D721Med (cell line): ENCODE measurements at regions not wholly inside any gene's neighbourhood (a gene's known extent, or its start where the extent isn't known, plus 50 kb on each side); places are given as distances from the start of the nearest gene placed in this dataset.

Experiments
- DNase-seq: peaks from one replicate; pipeline ENCODE4 v3.0.0; 2011; ENCODE audit warnings: low spot score; ENCODE audit not compliant: insufficient read length
- FAIRE-seq: peaks from 2 replicates; lab custom pipeline; 2011; peaks lifted over from hg19 to GRCh38; lab: Jason Lieb, UNC
- TF ChIP-seq, protein P1 (sequence below): IDR thresholded peaks from 2 replicates; pipeline ENCODE4 v1.5.1; 2012; ENCODE audit warnings: mild to moderate bottlenecking, control low read depth; ENCODE audit not compliant: insufficient read depth; ENCODE audit errors: missing control alignments

- no peak for FAIRE-seq
- TF ChIP-seq, protein P1, sequence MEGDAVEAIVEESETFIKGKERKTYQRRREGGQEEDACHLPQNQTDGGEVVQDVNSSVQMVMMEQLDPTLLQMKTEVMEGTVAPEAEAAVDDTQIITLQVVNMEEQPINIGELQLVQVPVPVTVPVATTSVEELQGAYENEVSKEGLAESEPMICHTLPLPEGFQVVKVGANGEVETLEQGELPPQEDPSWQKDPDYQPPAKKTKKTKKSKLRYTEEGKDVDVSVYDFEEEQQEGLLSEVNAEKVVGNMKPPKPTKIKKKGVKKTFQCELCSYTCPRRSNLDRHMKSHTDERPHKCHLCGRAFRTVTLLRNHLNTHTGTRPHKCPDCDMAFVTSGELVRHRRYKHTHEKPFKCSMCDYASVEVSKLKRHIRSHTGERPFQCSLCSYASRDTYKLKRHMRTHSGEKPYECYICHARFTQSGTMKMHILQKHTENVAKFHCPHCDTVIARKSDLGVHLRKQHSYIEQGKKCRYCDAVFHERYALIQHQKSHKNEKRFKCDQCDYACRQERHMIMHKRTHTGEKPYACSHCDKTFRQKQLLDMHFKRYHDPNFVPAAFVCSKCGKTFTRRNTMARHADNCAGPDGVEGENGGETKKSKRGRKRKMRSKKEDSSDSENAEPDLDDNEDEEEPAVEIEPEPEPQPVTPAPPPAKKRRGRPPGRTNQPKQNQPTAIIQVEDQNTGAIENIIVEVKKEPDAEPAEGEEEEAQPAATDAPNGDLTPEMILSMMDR = no peak
- no peak for DNase-seq
These were observed 878.4 kb upstream of the FRG1 start for GRCh38 chr4:189062047-189062820.

DNA sequence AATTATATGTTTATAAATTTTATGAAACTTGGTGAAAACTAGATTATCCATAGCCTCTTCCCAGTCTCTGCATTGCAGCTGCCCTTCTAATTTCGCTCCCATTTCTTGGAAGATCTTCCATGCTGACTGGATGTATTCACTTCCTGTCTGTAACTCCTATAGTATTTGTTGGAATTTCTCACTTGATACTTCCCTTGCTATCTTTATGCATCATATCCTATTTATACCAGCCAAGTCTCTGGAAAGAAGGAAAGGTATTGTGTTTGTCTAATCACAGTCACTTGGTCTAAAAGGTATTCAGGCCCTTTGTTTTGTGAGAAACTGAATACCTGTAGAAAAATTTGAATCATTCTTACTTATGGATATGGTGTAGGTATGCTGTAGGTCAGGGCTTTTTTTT, 870.9 kb upstream of the FRG1 start:
- FAIRE-seq = no peak

GRCh38 chr4:189071241-189071640, 869.4 kb upstream of the FRG1 start:
- FAIRE-seq (no peak), DNase-seq (no peak)
- TF ChIP-seq, protein P1 = no peak

More for the DNA sequence above, 870.9 kb upstream of the FRG1 start:
- TF ChIP-seq, protein P1 = no peak
- DNase-seq = no peak

DNA sequence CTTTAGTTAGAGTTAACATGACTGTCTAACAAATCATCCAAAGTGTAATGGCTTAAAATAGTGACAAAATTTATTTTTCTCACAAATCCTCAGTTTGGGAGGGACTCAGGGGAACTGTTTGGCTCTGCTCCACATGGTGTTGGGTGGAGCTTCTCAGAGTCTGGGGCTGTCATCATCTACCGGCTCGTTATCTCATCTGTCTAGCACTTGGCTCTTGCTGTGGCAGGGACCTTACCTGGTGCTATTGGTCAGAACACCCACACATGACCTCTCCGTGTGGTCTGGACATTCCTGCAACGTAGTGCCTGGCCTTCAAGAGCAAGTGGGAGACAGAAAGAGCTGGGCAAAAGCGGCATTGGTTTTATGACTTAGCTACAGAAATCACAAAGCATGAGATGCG, 866.9 kb upstream of the FRG1 start:
- no peak for FAIRE-seq
- no peak for DNase-seq
- TF ChIP-seq, protein P1 = no peak

- TF ChIP-seq, protein P1 = no peak
These were observed 858.8 kb upstream of the FRG1 start for GRCh38 chr4:189081826-189082225.

DNA sequence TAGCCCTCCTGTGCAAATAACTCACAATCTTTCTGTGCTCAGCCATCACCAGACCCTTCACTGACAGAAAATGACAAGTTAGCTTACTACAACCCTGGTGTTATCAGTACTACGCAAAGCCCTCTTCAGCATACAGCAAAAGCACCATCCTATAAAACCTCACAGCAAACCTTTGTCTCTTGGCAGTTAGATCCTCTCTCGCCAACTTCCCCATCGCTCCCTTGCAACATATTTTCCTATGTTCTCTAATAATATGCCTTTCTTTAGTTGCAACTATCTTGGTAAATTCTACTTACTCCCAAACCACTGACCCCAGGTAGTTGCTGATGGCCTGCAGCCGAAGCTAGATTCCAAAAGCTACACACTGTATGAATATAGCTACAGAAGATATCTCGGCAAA, 856.9 kb upstream of the FRG1 start:
- DNase-seq = no peak
- no peak for FAIRE-seq
- TF ChIP-seq, protein P1 = no peak

More at GRCh38 chr4:189081826-189082225, 858.8 kb upstream of the FRG1 start:
- DNase-seq (no peak), FAIRE-seq (no peak)

GRCh38 chr4:189084671-189085070, 856.0 kb upstream of the FRG1 start:
- TF ChIP-seq, protein P1 = no peak
- FAIRE-seq (no peak), DNase-seq (no peak)
